OCI-LY7 (cell line): ENCODE measurements at regions not wholly inside any gene's neighbourhood (a gene's known extent, or its start where the extent isn't known, plus 50 kb on each side); places are given as distances from the start of the nearest gene placed in this dataset.

ENCODE experiments used
- CTCF ChIP-seq: fragments of 200-600 bp; sonication (generic); conservative IDR thresholded peaks from 2 replicates; pipeline ENCODE4 v1.5.1; 2014; ENCODE audit warnings: mild to moderate bottlenecking, antibody characterized with exemption, low read length, moderate library complexity, mixed read lengths
- EZH2phosphoT487 ChIP-seq: fragments of 200-600 bp; sonication (generic); IDR thresholded peaks from 2 replicates; pipeline ENCODE4 v1.6.1; 2018; ENCODE audit warnings: low read depth, borderline replicate concordance, mild to moderate bottlenecking, mixed run types, antibody characterized with exemption, low read length, moderate library complexity, mixed read lengths

GRCh38 chr16:85445779-85446222, 167.3 kb upstream of the GSE1 start:
- TF ChIP-seq EZH2phosphoT487 (no peak), CTCF (no peak)
